T-cell (primary cell): ENCODE measurements at regions not wholly inside any gene's neighbourhood (a gene's known extent, or its start where the extent isn't known, plus 50 kb on each side); places are given as distances from the start of the nearest gene placed in this dataset.

Source experiments
- ATAC-seq, 4 experiments: fragments of 200-7000 bp in 3 of 4; fragments of 150-1000 bp in 1 of 4; cut with Tn5 transposase; replicated peaks in 1 of 4; 1 replicate in 3 of 4; 2 replicates in 1 of 4; pipeline ENCODE4 v1.10.0; 2021; ENCODE audit warnings: moderate library complexity in 3 of 4, mild to moderate bottlenecking in 2 of 4, moderate number of reproducible peaks in 1 of 4
- CTCF ChIA-PET, 2 donors: fragments of 300-600 bp; sonication (Branson Sonifier 250); formaldehyde crosslinking; loops; one replicate each; lab custom pipeline; 2022; ENCODE audit warnings: antibody characterized with exemption in 2 of 2; lab: Charles Lee
- POLR2A ChIA-PET, 2 donors: fragments of 300-600 bp; sonication (Branson Sonifier 250); formaldehyde crosslinking; loops; one replicate each; lab custom pipeline; 2022; ENCODE audit warnings: antibody characterized with exemption in 2 of 2; lab: Charles Lee
- DNase-seq, 35 experiments: peaks; one replicate each; pipeline versions ENCODE4 v3.0.0 to v3.0.0-alpha.2; 2013 to 2023
- H3K27ac ChIP-seq: one replicate; pipeline ENCODE4 v1.5.1; 2013; ENCODE audit warnings: low read length
- H3K27me3 ChIP-seq, 2 experiments: replicated peaks in 1 of 2; 1 replicate in 1 of 2; 2 replicates in 1 of 2; pipeline versions ENCODE4 v1.6.1 to v1.7.0; 2013; ENCODE audit warnings: low read length in 1 of 2, mixed read lengths in 1 of 2; ENCODE audit not compliant: control insufficient read depth in 2 of 2, insufficient read depth in 2 of 2; ENCODE audit errors: extremely low read depth in 1 of 2
- H3K36me3 ChIP-seq, 2 donors: 1 replicate in 1 of 2; 2 replicates in 1 of 2; pipeline versions ENCODE4 v1.6.1 to v1.7.0; 2013; ENCODE audit warnings: low read length in 1 of 2; ENCODE audit not compliant: control insufficient read depth in 2 of 2, insufficient read depth in 1 of 2; ENCODE audit errors: extremely low read depth in 1 of 2
- H3K4me1 ChIP-seq, 2 experiments: 1 replicate in 1 of 2; 2 replicates in 1 of 2; pipeline versions ENCODE4 v1.6.1 to v1.7.0; 2013; ENCODE audit warnings: low read length in 2 of 2, mixed read lengths in 1 of 2; ENCODE audit not compliant: insufficient read depth in 2 of 2, control insufficient read depth in 1 of 2; ENCODE audit errors: extremely low read depth in 1 of 2
- H3K4me3 ChIP-seq, 2 donors: 1 replicate in 1 of 2; 2 replicates in 1 of 2; pipeline versions ENCODE4 v1.5.1 to v1.7.0; 2013; ENCODE audit warnings: mild to moderate bottlenecking in 2 of 2, low read length in 1 of 2, moderate library complexity in 1 of 2; ENCODE audit not compliant: control insufficient read depth in 1 of 2; ENCODE audit errors: extremely low read depth in 1 of 2
- H3K9me3 ChIP-seq: 2 replicates; pipeline ENCODE4 v1.7.0; 2013
- H3K27ac Mint-ChIP-seq, 2 donors: one replicate each; pipeline ENCODE4 v1.8.0; 2020 to 2021; ENCODE audit warnings: mild to moderate bottlenecking in 2 of 2, mixed read lengths in 2 of 2
- H3K27me3 Mint-ChIP-seq, 2 donors: one replicate each; pipeline ENCODE4 v1.8.0; 2021 to 2022; ENCODE audit warnings: mixed read lengths in 2 of 2
- H3K36me3 Mint-ChIP-seq: one replicate; pipeline ENCODE4 v1.8.0; 2021; ENCODE audit warnings: mixed read lengths
- H3K4me1 Mint-ChIP-seq, 3 donors: one replicate each; pipeline ENCODE4 v1.8.0; 2020 to 2022; ENCODE audit warnings: mixed read lengths in 3 of 3, mild to moderate bottlenecking in 1 of 3
- H3K4me3 Mint-ChIP-seq, 3 donors: one replicate each; pipeline ENCODE4 v1.8.0; 2020 to 2022; ENCODE audit warnings: mild to moderate bottlenecking in 3 of 3, mixed read lengths in 3 of 3, moderate library complexity in 3 of 3
- H3K9me3 Mint-ChIP-seq, 3 donors: one replicate each; pipeline ENCODE4 v1.8.0; 2020 to 2022; ENCODE audit warnings: mixed read lengths in 3 of 3
- WGBS: methylation state at CpG from one replicate; pipeline ENCODE4 v1.1.5; 2013; ENCODE audit warnings: missing lambda C conversion rate; ENCODE audit not compliant: insufficient coverage; 5-methylcytosine and 5-hydroxymethylcytosine counted together

DNA sequence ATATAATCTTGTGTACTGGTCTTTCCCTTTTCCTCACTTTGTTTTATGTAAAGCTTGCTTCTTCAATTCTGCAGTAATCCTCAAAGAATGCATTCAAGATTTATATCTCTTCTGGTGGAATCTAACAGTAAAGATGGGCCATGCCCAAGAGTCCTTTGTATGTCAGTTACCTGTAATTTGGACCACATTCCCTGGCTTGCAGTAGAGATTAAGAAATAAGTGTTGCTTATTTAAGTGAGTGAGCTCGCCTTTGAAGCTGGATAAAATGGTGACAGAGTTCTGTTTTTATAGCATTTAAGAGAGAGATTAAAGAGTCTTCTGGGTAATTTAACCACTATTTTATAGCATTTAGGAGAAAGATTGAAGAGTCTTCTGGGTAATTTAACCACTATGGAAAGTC, 262.1 kb upstream of the ATP2B1 start:
- ATAC-seq, result no peak
- H3K27me3 Mint-ChIP-seq, result no peaks in the 10 kb centered on the region
- no peaks in the 10 kb centered on the region for H3K27me3 ChIP-seq
- POLR2A ChIA-PET, result no interaction called here
- no peak overlapping the region for H3K4me3 ChIP-seq
- no peak overlapping the region for H3K4me3 Mint-ChIP-seq
- peaks cover 0 to 4% (median 0%) of the 10 kb centered on the region in 3 donors for H3K9me3 Mint-ChIP-seq
- peaks cover 6 to 12% (median 8%) of the 10 kb centered on the region in 3 donors for H3K4me1 Mint-ChIP-seq
- DNase-seq, result no peak
- no CpG with 5 or more reads among the region's 1 CpG for WGBS
- no peaks in the 10 kb centered on the region for H3K36me3 ChIP-seq
- H3K4me1 ChIP-seq, result no peaks in the 10 kb centered on the region
- no peak overlapping the region for H3K27ac Mint-ChIP-seq
- CTCF ChIA-PET, result interaction anchor here in 1 of 2 donors (0.9 kb wide), 1 partner anchor 134 kb away, joined by 4 read pairs; no protein-coding TSS in a partner anchor
- no peaks in the 10 kb centered on the region for H3K36me3 Mint-ChIP-seq
- H3K27ac ChIP-seq, result no peak overlapping the region
- H3K9me3 ChIP-seq, result no peaks in the 10 kb centered on the region

- H3K4me3 Mint-ChIP-seq, result no peak overlapping the region
- H3K9me3 Mint-ChIP-seq, result no peaks in the 10 kb centered on the region
- no peak for DNase-seq
- H3K4me1 Mint-ChIP-seq, result peaks cover 0 to 8% (median 6%) of the 10 kb centered on the region in 3 donors
- no peak overlapping the region for H3K4me3 ChIP-seq
- no peaks in the 10 kb centered on the region for H3K9me3 ChIP-seq
- H3K27me3 Mint-ChIP-seq, result no peaks in the 10 kb centered on the region
- H3K27ac ChIP-seq, result no peak overlapping the region
- H3K36me3 ChIP-seq, result no peaks in the 10 kb centered on the region
- POLR2A ChIA-PET, result interaction anchor here in 1 of 2 donors (0.7 kb wide), 1 partner anchor 135 kb away, joined by 3 read pairs; no protein-coding TSS in a partner anchor
- no peak overlapping the region for H3K27ac Mint-ChIP-seq
- H3K4me1 ChIP-seq, result no peaks in the 10 kb centered on the region
- H3K27me3 ChIP-seq, result no peaks in the 10 kb centered on the region
- ATAC-seq, result no peak
- CTCF ChIA-PET, result no interaction called here
- H3K36me3 Mint-ChIP-seq, result no peaks in the 10 kb centered on the region
- 100% methylated on average over 3 of the region's 4 CpGs for WGBS
Measured at GRCh38 chr12:89969093-89969492, 260.5 kb upstream of the ATP2B1 start.

DNA sequence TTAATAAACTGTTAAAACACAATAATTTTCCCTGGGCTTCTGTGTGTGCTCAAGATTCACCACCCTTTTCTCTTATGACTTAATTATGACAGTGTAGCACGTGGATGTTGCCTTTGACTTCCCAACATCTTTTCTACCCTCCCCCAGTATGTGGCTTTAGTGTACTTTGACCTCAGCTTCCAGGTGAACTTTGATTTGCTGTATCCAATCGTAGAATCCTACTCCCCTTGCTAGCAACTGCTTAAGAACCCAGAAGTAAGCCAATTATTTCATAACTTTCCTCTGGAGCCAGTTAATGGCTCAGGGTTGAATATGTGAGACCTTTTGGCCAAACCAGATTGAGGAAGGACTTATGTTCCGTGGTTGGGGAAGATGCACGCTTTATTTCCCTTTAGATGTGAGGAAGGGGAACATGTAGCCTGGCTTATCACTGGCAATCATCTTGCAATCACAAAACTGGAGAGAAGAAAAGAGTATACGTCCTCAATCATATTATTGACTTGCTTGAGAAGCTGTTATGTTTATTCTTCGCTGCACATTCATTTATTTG, 259.6 kb upstream of the ATP2B1 start:
- no CpG with 5 or more reads among the region's 6 CpGs for WGBS
- Histone ChIP-seq H3K27ac (no peak overlapping the region), H3K9me3 (no peaks in the 10 kb centered on the region), H3K4me1 (no peaks in the 10 kb centered on the region), H3K36me3 (no peaks in the 10 kb centered on the region), H3K27me3 (no peaks in the 10 kb centered on the region), H3K4me3 (no peak overlapping the region)
- Mint-ChIP-seq H3K9me3 (no peaks in the 10 kb centered on the region), H3K36me3 (no peaks in the 10 kb centered on the region), H3K4me3 (no peak overlapping the region), H3K27me3 (no peaks in the 10 kb centered on the region), H3K4me1 (peaks cover 0 to 8% (median 6%) of the 10 kb centered on the region in 3 donors), H3K27ac (no peak overlapping the region)
- POLR2A ChIA-PET, result no interaction called here
- CTCF ChIA-PET, result no interaction called here
- no peak for DNase-seq
- ATAC-seq, result no peak

- no peaks in the 10 kb centered on the region for H3K4me1 ChIP-seq
- H3K36me3 ChIP-seq, result no peaks in the 10 kb centered on the region
- Mint-ChIP-seq H3K27me3 (no peaks in the 10 kb centered on the region), H3K36me3 (no peaks in the 10 kb centered on the region), H3K27ac (no peak overlapping the region), H3K9me3 (no peaks in the 10 kb centered on the region), H3K4me1 (peaks cover 0 to 11% (median 10%) of the 10 kb centered on the region in 3 donors), H3K4me3 (no peak overlapping the region)
- DNase-seq (no peak), ATAC-seq (no peak)
- 67% methylated on average over 2 of the region's 4 CpGs for WGBS
- no peak overlapping the region for H3K27ac ChIP-seq
- ChIA-PET POLR2A (no interaction called here), CTCF (interaction anchor here in 1 of 2 donors (0.5 kb wide), 1 partner anchor 287 kb away, joined by 3 read pairs; no protein-coding TSS in a partner anchor)
- no peaks in the 10 kb centered on the region for H3K27me3 ChIP-seq
- no peak overlapping the region for H3K4me3 ChIP-seq
- H3K9me3 ChIP-seq, result no peaks in the 10 kb centered on the region
Measured at GRCh38 chr12:89966495-89967240, 258.0 kb upstream of the ATP2B1 start.

- H3K27me3 Mint-ChIP-seq, result no peaks in the 10 kb centered on the region
- Histone ChIP-seq H3K9me3 (no peaks in the 10 kb centered on the region), H3K36me3 (no peaks in the 10 kb centered on the region), H3K27me3 (no peaks in the 10 kb centered on the region), H3K4me1 (no peaks in the 10 kb centered on the region), H3K4me3 (no peak overlapping the region), H3K27ac (no peak overlapping the region)
- no peak overlapping the region for H3K27ac Mint-ChIP-seq
- no peak for ATAC-seq
- no peaks in the 10 kb centered on the region for H3K36me3 Mint-ChIP-seq
- peaks cover 0 to 12% (median 8%) of the 10 kb centered on the region in 3 donors for H3K4me1 Mint-ChIP-seq
- ChIA-PET CTCF (interaction anchor here in 1 of 2 donors (0.5 kb wide), 1 partner anchor 287 kb away, joined by 3 read pairs; no protein-coding TSS in a partner anchor), POLR2A (interaction anchor here in 1 of 2 donors (0.5 kb wide), 1 partner anchor 285 kb away, joined by 4 read pairs; no protein-coding TSS in a partner anchor)
- H3K9me3 Mint-ChIP-seq, result no peaks in the 10 kb centered on the region
- no peak for DNase-seq
- no peak overlapping the region for H3K4me3 Mint-ChIP-seq
- WGBS, result no CpG with 5 or more reads among the region's 2 CpGs
Measured at GRCh38 chr12:89965993-89966392, 257.4 kb upstream of the ATP2B1 start.

GRCh38 chr12:89962648-89963047, 254.0 kb upstream of the ATP2B1 start:
- peak in 1 of 35 experiments; percentile 22 for DNase-seq
- H3K4me3 ChIP-seq, result no peak overlapping the region
- POLR2A ChIA-PET, result no interaction called here

More at GRCh38 chr12:89962648-89963047, 254.0 kb upstream of the ATP2B1 start:
- Histone ChIP-seq H3K27ac (no peak overlapping the region), H3K27me3 (no peaks in the 10 kb centered on the region), H3K9me3 (no peaks in the 10 kb centered on the region), H3K4me1 (no peaks in the 10 kb centered on the region), H3K36me3 (no peaks in the 10 kb centered on the region)
- WGBS, result 100% methylated on average over 2 of the region's 4 CpGs
- peaks cover 0 to 21% (median 5%) of the 10 kb centered on the region in 3 donors for H3K4me1 Mint-ChIP-seq
- H3K27me3 Mint-ChIP-seq, result no peaks in the 10 kb centered on the region
- ATAC-seq, result no peak
- CTCF ChIA-PET, result no interaction called here
- H3K27ac Mint-ChIP-seq, result no peak overlapping the region
- H3K4me3 Mint-ChIP-seq, result no peak overlapping the region
- no peaks in the 10 kb centered on the region for H3K9me3 Mint-ChIP-seq
- H3K36me3 Mint-ChIP-seq, result no peaks in the 10 kb centered on the region
